HCT116 (cell line): ENCODE measurements at regions not wholly inside any gene's neighbourhood (a gene's known extent, or its start where the extent isn't known, plus 50 kb on each side); places are given as distances from the start of the nearest gene placed in this dataset.

Experiments
- CTCF ChIP-seq, 3 experiments: fragments of 200-600 bp in 1 of 3; sonication (generic) in 1 of 3; IDR thresholded peaks in 2 of 3; conservative IDR thresholded peaks in 1 of 3; 2 replicates each; pipeline ENCODE4 v1.5.1; 2012 to 2017; ENCODE audit warnings: low read depth in 2 of 3, low read length in 2 of 3, antibody characterized with exemption in 1 of 3, borderline replicate concordance in 1 of 3, control low read depth in 1 of 3, mild to moderate bottlenecking in 1 of 3, mixed read lengths in 1 of 3, mixed run types in 1 of 3, moderate library complexity in 1 of 3; ENCODE audit not compliant: insufficient read depth in 1 of 3
- POLR2A ChIP-seq: IDR thresholded peaks from 2 replicates; pipeline ENCODE4 v1.7.0; 2011; ENCODE audit warnings: borderline replicate concordance; ENCODE audit not compliant: insufficient read depth, insufficient read length; ENCODE audit errors: extremely low read depth
- POLR2AphosphoS5 ChIP-seq: IDR thresholded peaks from 2 replicates; pipeline ENCODE4 v1.6.1; 2011; ENCODE audit warnings: mild to moderate bottlenecking, low read depth, low read length, moderate library complexity
- RAD21 ChIP-seq: IDR thresholded peaks from 2 replicates; pipeline ENCODE4 v1.6.1; 2012; ENCODE audit warnings: low read depth, mild to moderate bottlenecking
- SRF ChIP-seq: IDR thresholded peaks from 2 replicates; pipeline ENCODE4 v1.6.1; 2012; ENCODE audit warnings: low read depth
- TCF7L2 ChIP-seq: IDR thresholded peaks from 2 replicates; pipeline ENCODE4 v1.7.0; 2011; ENCODE audit warnings: borderline replicate concordance, inconsistent platforms; ENCODE audit not compliant: insufficient read depth, insufficient read length; ENCODE audit errors: extremely low read depth

GRCh38 chr6:27541212-27541932 lies 68.5 kb upstream of the ZNF184 start:
- TF ChIP-seq RAD21 (no peak), POLR2AphosphoS5 (no peak), CTCF (IDR thresholded peaks at IDR 0.05 in 2 of 3, conservative IDR thresholded peaks at IDR 0.05 in 1 of 3; ENCODE audit: borderline replicate concordance in 1 of 3, insufficient read depth in 1 of 3, low read depth in 2 of 3, low read length in 2 of 3) (no peak), SRF (no peak; the same call in 1 of the 2 replicates), TCF7L2 (no peak), POLR2A (no peak)
